DOHH2 (cell line): ENCODE measurements at regions not wholly inside any gene's neighbourhood (a gene's known extent, or its start where the extent isn't known, plus 50 kb on each side); places are given as distances from the start of the nearest gene placed in this dataset.
"Not testable (repeated sequence)": the region's sequence is repeated elsewhere in the genome, so short reads cannot be mapped to it uniquely, and the experiment has no call there.

ENCODE experiments used
- CTCF ChIP-seq: fragments of 200-600 bp; sonication (generic); IDR thresholded peaks from one replicate; pipeline ENCODE4 v1.5.1; 2014; ENCODE audit warnings: antibody characterized with exemption, mild to moderate bottlenecking, low read depth, low read length; ENCODE audit not compliant: poor library complexity, severe bottlenecking
- EZH2phosphoT487 ChIP-seq: fragments of 200-600 bp; sonication (generic); IDR thresholded peaks from 2 replicates; pipeline ENCODE4 v1.6.1; 2017; ENCODE audit warnings: borderline replicate concordance, mild to moderate bottlenecking, antibody characterized with exemption, low read length, moderate library complexity, mixed read lengths

- TF ChIP-seq CTCF, EZH2phosphoT487: not testable (repeated sequence)
Observed at GRCh38 chr9:113739605-113740507, 136.3 kb upstream of the ZNF618 start.
